Neural progenitor cell (in vitro differentiated cells): ENCODE measurements at regions not wholly inside any gene's neighbourhood (a gene's known extent, or its start where the extent isn't known, plus 50 kb on each side); places are given as distances from the start of the nearest gene placed in this dataset.
A peak's percentile ranks its signal among the peaks of the same experiment; 100 is the strongest.

ENCODE experiments used
- DNase-seq: peaks from one replicate; pipeline ENCODE4 v3.0.0-alpha.2; 2016; ENCODE audit warnings: low spot score
- H2AFZ ChIP-seq: fragments of 200-600 bp; sonication (generic); replicated peaks from 2 replicates; pipeline ENCODE4 v1.6.1; 2016; ENCODE audit warnings: antibody characterized with exemption
- H3F3A ChIP-seq: fragments of 200-600 bp; sonication (generic); 2 replicates; pipeline ENCODE4 v1.6.1; 2016; ENCODE audit warnings: antibody characterized with exemption, low read depth
- H3K27ac ChIP-seq: fragments of 200-600 bp; sonication (generic); 2 replicates; pipeline ENCODE4 v1.5.1; 2016; ENCODE audit warnings: mild to moderate bottlenecking
- H3K27me3 ChIP-seq: fragments of 200-600 bp; sonication (generic); 2 replicates; pipeline ENCODE4 v1.6.1; 2016; ENCODE audit warnings: mild to moderate bottlenecking, moderate library complexity
- H3K36me3 ChIP-seq: fragments of 200-600 bp; sonication (generic); 2 replicates; pipeline ENCODE4 v1.5.1; 2016
- H3K4me1 ChIP-seq: fragments of 200-600 bp; sonication (generic); 2 replicates; pipeline ENCODE4 v1.6.1; 2016; ENCODE audit warnings: mixed run types
- H3K4me2 ChIP-seq: fragments of 200-600 bp; sonication (generic); 2 replicates; pipeline ENCODE4 v1.6.1; 2016
- H3K4me3 ChIP-seq: fragments of 200-600 bp; sonication (generic); 2 replicates; pipeline ENCODE4 v1.5.1; 2016
- H3K79me2 ChIP-seq: fragments of 200-600 bp; sonication (generic); 2 replicates; pipeline ENCODE4 v1.6.1; 2016; ENCODE audit warnings: low read depth
- H3K9ac ChIP-seq: fragments of 200-600 bp; sonication (generic); 2 replicates; pipeline ENCODE4 v1.6.1; 2016
- H3K9me3 ChIP-seq: fragments of 200-600 bp; sonication (generic); 2 replicates; pipeline ENCODE4 v1.5.1; 2016; ENCODE audit warnings: low read depth
- H4K20me1 ChIP-seq: fragments of 200-600 bp; sonication (generic); 2 replicates; pipeline ENCODE4 v1.6.1; 2016; ENCODE audit warnings: low read depth
- H3K27ac Mint-ChIP-seq: 3 replicates; pipeline ENCODE4 v1.8.0; 2021; ENCODE audit warnings: mixed read lengths
- H3K27me3 Mint-ChIP-seq: 2 replicates; pipeline ENCODE4 v1.8.0; 2022; ENCODE audit warnings: low read depth, mild to moderate bottlenecking, inconsistent platforms, moderate library complexity, mixed read lengths; ENCODE audit not compliant: insufficient read depth
- H3K36me3 Mint-ChIP-seq: 3 replicates; pipeline ENCODE4 v1.8.0; 2021; ENCODE audit warnings: mixed read lengths
- H3K4me1 Mint-ChIP-seq: 3 replicates; pipeline ENCODE4 v1.8.0; 2021; ENCODE audit warnings: mixed read lengths
- H3K4me3 Mint-ChIP-seq: 3 replicates; pipeline ENCODE4 v1.8.0; 2021; ENCODE audit warnings: mild to moderate bottlenecking, moderate library complexity, mixed read lengths
- H3K9me3 Mint-ChIP-seq: 3 replicates; pipeline ENCODE4 v1.8.0; 2020; ENCODE audit warnings: mixed read lengths
- EZH2 ChIP-seq: fragments of 200-600 bp; sonication (generic); IDR thresholded peaks from 2 replicates; pipeline ENCODE4 v1.6.1; 2017; ENCODE audit warnings: antibody characterized with exemption, mild to moderate bottlenecking, moderate library complexity
- EZH2phosphoT487 ChIP-seq: fragments of 200-600 bp; sonication (generic); IDR thresholded peaks from 2 replicates; pipeline ENCODE4 v1.6.1; 2017; ENCODE audit warnings: antibody characterized with exemption
- TF ChIP-seq, protein P1 (sequence below): fragments of 200-600 bp; sonication (generic); IDR thresholded peaks from 2 replicates; pipeline ENCODE4 v1.5.1; 2017; ENCODE audit warnings: antibody characterized with exemption, mild to moderate bottlenecking

- Mint-ChIP-seq H3K27me3 (peaks cover 5% of the 10 kb centered on the region), H3K27ac (peak overlapping the region; percentile 2), H3K36me3 (no peaks in the 10 kb centered on the region), H3K9me3 (peaks cover 2% of the 10 kb centered on the region), H3K4me1 (peaks cover 3% of the 10 kb centered on the region), H3K4me3 (no peak overlapping the region)
- no peak overlapping the region for H3K27ac ChIP-seq
- no peaks in the 10 kb centered on the region for H4K20me1 ChIP-seq
- H3K9ac ChIP-seq = no peak overlapping the region
- no peak for DNase-seq
- H3K4me2 ChIP-seq = no peak overlapping the region
- no peak overlapping the region for H3K4me3 ChIP-seq
- H3K27me3 ChIP-seq = no peaks in the 10 kb centered on the region
- peak overlapping the region; percentile 19 for H2AFZ ChIP-seq
- TF ChIP-seq EZH2 = no peak
- TF ChIP-seq, protein P1, sequence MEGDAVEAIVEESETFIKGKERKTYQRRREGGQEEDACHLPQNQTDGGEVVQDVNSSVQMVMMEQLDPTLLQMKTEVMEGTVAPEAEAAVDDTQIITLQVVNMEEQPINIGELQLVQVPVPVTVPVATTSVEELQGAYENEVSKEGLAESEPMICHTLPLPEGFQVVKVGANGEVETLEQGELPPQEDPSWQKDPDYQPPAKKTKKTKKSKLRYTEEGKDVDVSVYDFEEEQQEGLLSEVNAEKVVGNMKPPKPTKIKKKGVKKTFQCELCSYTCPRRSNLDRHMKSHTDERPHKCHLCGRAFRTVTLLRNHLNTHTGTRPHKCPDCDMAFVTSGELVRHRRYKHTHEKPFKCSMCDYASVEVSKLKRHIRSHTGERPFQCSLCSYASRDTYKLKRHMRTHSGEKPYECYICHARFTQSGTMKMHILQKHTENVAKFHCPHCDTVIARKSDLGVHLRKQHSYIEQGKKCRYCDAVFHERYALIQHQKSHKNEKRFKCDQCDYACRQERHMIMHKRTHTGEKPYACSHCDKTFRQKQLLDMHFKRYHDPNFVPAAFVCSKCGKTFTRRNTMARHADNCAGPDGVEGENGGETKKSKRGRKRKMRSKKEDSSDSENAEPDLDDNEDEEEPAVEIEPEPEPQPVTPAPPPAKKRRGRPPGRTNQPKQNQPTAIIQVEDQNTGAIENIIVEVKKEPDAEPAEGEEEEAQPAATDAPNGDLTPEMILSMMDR = no peak
- TF ChIP-seq EZH2phosphoT487 = no peak
- peaks cover under 1% of the 10 kb centered on the region for H3F3A ChIP-seq
- no peaks in the 10 kb centered on the region for H3K36me3 ChIP-seq
- H3K79me2 ChIP-seq = no peaks in the 10 kb centered on the region
- peaks cover 7% of the 10 kb centered on the region for H3K4me1 ChIP-seq
- H3K9me3 ChIP-seq = no peaks in the 10 kb centered on the region
Observed at GRCh38 chr5:54738118-54738972, 220.8 kb downstream of the SNX18 start.

- no peak overlapping the region for H3K27ac ChIP-seq
- H3K4me3 ChIP-seq = no peak overlapping the region
- H3K36me3 Mint-ChIP-seq = no peaks in the 10 kb centered on the region
- no peak overlapping the region for H3K4me2 ChIP-seq
- no peak overlapping the region for H2AFZ ChIP-seq
- no peak overlapping the region for H3K9ac ChIP-seq
- no peaks in the 10 kb centered on the region for H3K27me3 ChIP-seq
- H3K4me1 ChIP-seq = no peaks in the 10 kb centered on the region
- no peaks in the 10 kb centered on the region for H4K20me1 ChIP-seq
- TF ChIP-seq EZH2phosphoT487 (no peak), EZH2 (no peak)
- TF ChIP-seq, protein P1 = no peak
- no peak overlapping the region for H3K27ac Mint-ChIP-seq
- DNase-seq = no peak
- no peaks in the 10 kb centered on the region for H3K9me3 ChIP-seq
- H3K4me3 Mint-ChIP-seq = no peak overlapping the region
- H3K4me1 Mint-ChIP-seq = peaks cover 3% of the 10 kb centered on the region
- H3K9me3 Mint-ChIP-seq = peaks cover 2% of the 10 kb centered on the region
- H3K36me3 ChIP-seq = no peaks in the 10 kb centered on the region
- H3F3A ChIP-seq = no peaks in the 10 kb centered on the region
- H3K79me2 ChIP-seq = no peaks in the 10 kb centered on the region
- peaks cover 3% of the 10 kb centered on the region for H3K27me3 Mint-ChIP-seq
Observed at GRCh38 chr5:54736003-54736797, 218.6 kb downstream of the SNX18 start.

- H3K9me3 Mint-ChIP-seq = no peaks in the 10 kb centered on the region
- H3K4me3 Mint-ChIP-seq = no peak overlapping the region
- Histone ChIP-seq H3F3A (no peaks in the 10 kb centered on the region), H3K79me2 (no peaks in the 10 kb centered on the region), H3K27ac (no peak overlapping the region), H4K20me1 (no peaks in the 10 kb centered on the region), H3K36me3 (no peaks in the 10 kb centered on the region), H3K4me1 (no peaks in the 10 kb centered on the region), H3K4me2 (no peak overlapping the region), H3K9ac (no peak overlapping the region), H3K4me3 (no peak overlapping the region), H3K9me3 (no peaks in the 10 kb centered on the region), H3K27me3 (no peaks in the 10 kb centered on the region), H2AFZ (peak overlapping the region; percentile 21)
- no peaks in the 10 kb centered on the region for H3K27me3 Mint-ChIP-seq
- H3K27ac Mint-ChIP-seq = no peak overlapping the region
- H3K4me1 Mint-ChIP-seq = peaks cover 9% of the 10 kb centered on the region
- TF ChIP-seq EZH2 (no peak), EZH2phosphoT487 (no peak)
- TF ChIP-seq, protein P1 = no peak
- H3K36me3 Mint-ChIP-seq = no peaks in the 10 kb centered on the region
- DNase-seq = no peak
Observed at GRCh38 chr5:54733101-54733500, 215.5 kb downstream of the SNX18 start.
